ENCODE measurements at regions not wholly inside any gene's neighbourhood (a gene's known extent, or its start where the extent isn't known, plus 50 kb on each side); places are given as distances from the start of the nearest gene placed in this dataset.

GRCh38 chrX:44428989-44429627 is 85.6 kb upstream of the EFHC2 start:
- ATAC-seq (no peak), DNase-seq (no peak)
- Histone ChIP-seq H3K36me3 (no peaks in the 10 kb centered on the region), H3K27me3 (peaks cover 0 to 9% (median 0%) of the 10 kb centered on the region in 9 donors), H3K27ac (no peak overlapping the region), H3K9me3 (no peaks in the 10 kb centered on the region), H3K4me1 (no peaks in the 10 kb centered on the region), H3K4me3 (no peak overlapping the region)
- 69 to 88% (median 85%) methylated on average over 4 of the region's 4 CpGs for WGBS, 4 donors
- intact Hi-C loops (cut with DNase I), result no loop called here
- TF ChIP-seq POLR2A (IDR thresholded peaks at IDR 0.05) (no peak), CTCF (IDR thresholded peaks at IDR 0.05) (no peak)

- WGBS, 4 donors, result 42 to 74% (median 59%) methylated on average over 1 of the region's 1 CpG
- Histone ChIP-seq H3K9me3 (no peaks in the 10 kb centered on the region), H3K4me1 (no peaks in the 10 kb centered on the region), H3K27ac (no peak overlapping the region), H3K36me3 (no peaks in the 10 kb centered on the region), H3K4me3 (no peak overlapping the region), H3K27me3 (peaks cover 0 to 39% (median 0%) of the 10 kb centered on the region in 9 donors)
- TF ChIP-seq CTCF (IDR thresholded peaks at IDR 0.05), result no peak
- no peak for TF ChIP-seq POLR2A (IDR thresholded peaks at IDR 0.05)
- DNase-seq (no peak), ATAC-seq (no peak)
- intact Hi-C loops (cut with DNase I), result no loop called here
Measured at GRCh38 chrX:44422631-44423030, 79.2 kb upstream of the EFHC2 start.

GRCh38 chrX:44415639-44416386 is 72.3 kb upstream of the EFHC2 start:
- no peaks in the 10 kb centered on the region for H3K4me1 ChIP-seq
- intact Hi-C loops (cut with DNase I), result no loop called here
- ATAC-seq (no peak), DNase-seq (no peak)
- no peak for TF ChIP-seq POLR2A (IDR thresholded peaks at IDR 0.05)
- no peak for TF ChIP-seq CTCF (IDR thresholded peaks at IDR 0.05)
- peaks cover 0 to 35% (median 0%) of the 10 kb centered on the region in 9 donors for H3K27me3 ChIP-seq
- H3K27ac ChIP-seq, result no peak overlapping the region
- H3K9me3 ChIP-seq, result peaks cover 0 to 6% (median 0%) of the 10 kb centered on the region in 12 donors
- WGBS, 4 donors, result 81 to 87% (median 85%) methylated on average over 4 of the region's 4 CpGs
- no peak overlapping the region for H3K4me3 ChIP-seq
- H3K36me3 ChIP-seq, result no peaks in the 10 kb centered on the region

- Histone ChIP-seq H3K4me1 (no peaks in the 10 kb centered on the region), H3K4me3 (no peak overlapping the region), H3K27ac (no peak overlapping the region), H3K9me3 (peaks cover 0 to 17% (median 0%) of the 10 kb centered on the region in 12 donors), H3K36me3 (no peaks in the 10 kb centered on the region), H3K27me3 (peaks cover 0 to 3% (median 0%) of the 10 kb centered on the region in 9 donors)
- no peak for ATAC-seq
- WGBS, 4 donors, result 72 to 91% (median 83%) methylated on average over 4 of the region's 4 CpGs
- intact Hi-C loops (cut with DNase I), result no loop called here
- no peak for DNase-seq
- TF ChIP-seq CTCF (IDR thresholded peaks at IDR 0.05) (no peak), POLR2A (IDR thresholded peaks at IDR 0.05) (no peak)
Measured at GRCh38 chrX:44401151-44401550, 57.7 kb upstream of the EFHC2 start.
